Panc1 (cell line): ENCODE measurements at regions not wholly inside any gene's neighbourhood (a gene's known extent, or its start where the extent isn't known, plus 50 kb on each side); places are given as distances from the start of the nearest gene placed in this dataset.

Experiments
- ATAC-seq: fragments of 200-7000 bp; cut with Tn5 transposase; 2 replicates; pipeline ENCODE4 v1.9.1; 2020; ENCODE audit warnings: mild to moderate bottlenecking, moderate library complexity
- BruUV-seq: library from RNA; stranded (reverse); fragments of 400-500 nt; replicated peaks from 2 replicates; lab custom pipeline; 2021; lab: Mats Ljungman, UMichigan
- CTCF ChIA-PET: fragments of 300-600 bp; sonication (Branson Sonifier 250); formaldehyde crosslinking; loops from one replicate; lab custom pipeline; 2022; ENCODE audit warnings: antibody characterized with exemption; lab: Charles Lee
- POLR2A ChIA-PET: fragments of 300-600 bp; sonication (Branson Sonifier 250); formaldehyde crosslinking; loops from one replicate; lab custom pipeline; 2022; ENCODE audit warnings: antibody characterized with exemption; lab: Charles Lee
- DNase-seq: peaks from one replicate; pipeline ENCODE4 v3.0.0-alpha.2; 2010; ENCODE audit warnings: low read depth, low spot score
- H3K27ac ChIP-seq: 2 replicates; pipeline ENCODE4 v1.5.1; 2011; ENCODE audit warnings: mild to moderate bottlenecking, low read length, inconsistent platforms
- H3K27me3 ChIP-seq: fragments of 200-500 bp; sonication (Bioruptor generic); 2 replicates; pipeline ENCODE4 v1.6.0; 2014; ENCODE audit warnings: low read length, inconsistent platforms; ENCODE audit not compliant: control insufficient read depth, insufficient read depth
- H3K36me3 ChIP-seq: fragments of 200-500 bp; sonication (Bioruptor generic); 2 replicates; pipeline ENCODE4 v1.5.1; 2014; ENCODE audit warnings: inconsistent platforms, mild to moderate bottlenecking, low read length, moderate library complexity; ENCODE audit not compliant: control insufficient read depth, insufficient read depth
- H3K4me1 ChIP-seq: 2 replicates; pipeline ENCODE4 v1.5.1; 2011; ENCODE audit warnings: inconsistent platforms, mild to moderate bottlenecking, low read length, moderate library complexity; ENCODE audit not compliant: control insufficient read depth, insufficient read depth
- H3K4me3 ChIP-seq, 2 experiments: 2 replicates each; pipeline ENCODE4 v1.5.1; 2011 to 2012; ENCODE audit warnings: low read depth in 2 of 2, low read length in 2 of 2, mild to moderate bottlenecking in 2 of 2, inconsistent platforms in 1 of 2, moderate library complexity in 1 of 2
- H3K9me3 ChIP-seq: fragments of 200-500 bp; sonication (Bioruptor generic); 2 replicates; pipeline ENCODE4 v1.5.1; 2014; ENCODE audit warnings: low read depth, mild to moderate bottlenecking, inconsistent platforms, low read length, moderate library complexity; ENCODE audit not compliant: control insufficient read depth, insufficient read depth
- POLR2AphosphoS5 ChIP-seq: IDR thresholded peaks from 2 replicates; pipeline ENCODE4 v1.6.1; 2012; ENCODE audit warnings: mild to moderate bottlenecking, low read depth, low read length, moderate library complexity
- REST ChIP-seq, 2 experiments: IDR thresholded peaks; 2 replicates each; pipeline ENCODE4 v1.6.1; 2011 to 2012; ENCODE audit warnings: low read depth in 2 of 2, control low read depth in 1 of 2, low read length in 1 of 2, mild to moderate bottlenecking in 1 of 2, moderate library complexity in 1 of 2; ENCODE audit not compliant: insufficient read depth in 1 of 2
- SIN3A ChIP-seq: IDR thresholded peaks from 2 replicates; pipeline ENCODE4 v1.6.1; 2012; ENCODE audit warnings: low read depth, mild to moderate bottlenecking, low read length, moderate library complexity, borderline replicate concordance; ENCODE audit not compliant: insufficient read depth
- TCF7L2 ChIP-seq: IDR thresholded peaks from 2 replicates; pipeline ENCODE4 v1.6.1; 2011; ENCODE audit warnings: mild to moderate bottlenecking, low read depth, low read length, inconsistent platforms
- in situ Hi-C: cut with HindIII; loops from 2 replicates; pipeline ENCODE4 v1.10.0; 2016; ENCODE audit warnings: low sequenced_read_pairs, low pct_unique_long_range_greater_than_20kb
- intact Hi-C: fragments of 100-400 bp; cut with micrococcal nuclease; formaldehyde crosslinking; loops from one replicate; pipeline ENCODE4 v1.10.0; 2022; ENCODE audit not compliant: unreplicated experiment
- TF ChIP-seq, protein P1 (sequence below): fragments of 450-650 bp; IDR thresholded peaks from 2 replicates; pipeline ENCODE4 v1.5.1; 2017; ENCODE audit warnings: mild to moderate bottlenecking

- DNase-seq (no peak), ATAC-seq (no peak)
- TF ChIP-seq, protein P1, sequence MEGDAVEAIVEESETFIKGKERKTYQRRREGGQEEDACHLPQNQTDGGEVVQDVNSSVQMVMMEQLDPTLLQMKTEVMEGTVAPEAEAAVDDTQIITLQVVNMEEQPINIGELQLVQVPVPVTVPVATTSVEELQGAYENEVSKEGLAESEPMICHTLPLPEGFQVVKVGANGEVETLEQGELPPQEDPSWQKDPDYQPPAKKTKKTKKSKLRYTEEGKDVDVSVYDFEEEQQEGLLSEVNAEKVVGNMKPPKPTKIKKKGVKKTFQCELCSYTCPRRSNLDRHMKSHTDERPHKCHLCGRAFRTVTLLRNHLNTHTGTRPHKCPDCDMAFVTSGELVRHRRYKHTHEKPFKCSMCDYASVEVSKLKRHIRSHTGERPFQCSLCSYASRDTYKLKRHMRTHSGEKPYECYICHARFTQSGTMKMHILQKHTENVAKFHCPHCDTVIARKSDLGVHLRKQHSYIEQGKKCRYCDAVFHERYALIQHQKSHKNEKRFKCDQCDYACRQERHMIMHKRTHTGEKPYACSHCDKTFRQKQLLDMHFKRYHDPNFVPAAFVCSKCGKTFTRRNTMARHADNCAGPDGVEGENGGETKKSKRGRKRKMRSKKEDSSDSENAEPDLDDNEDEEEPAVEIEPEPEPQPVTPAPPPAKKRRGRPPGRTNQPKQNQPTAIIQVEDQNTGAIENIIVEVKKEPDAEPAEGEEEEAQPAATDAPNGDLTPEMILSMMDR: no peak
- TF ChIP-seq POLR2AphosphoS5 (no peak), TCF7L2 (no peak), SIN3A (no peak), REST (IDR thresholded peaks at IDR 0.05; ENCODE audit: insufficient read depth in 1 of 2, low read depth in 2 of 2, low read length in 1 of 2) (no peak)
- intact Hi-C loops (no loop called here), in situ Hi-C loops (no loop called here)
- BruUV-seq: no TSS peak
- Histone ChIP-seq H3K4me3 (no peak overlapping the region), H3K4me1 (no peaks in the 10 kb centered on the region), H3K9me3 (no peaks in the 10 kb centered on the region), H3K36me3 (no peaks in the 10 kb centered on the region), H3K27me3 (peaks cover 10% of the 10 kb centered on the region), H3K27ac (no peak overlapping the region)
- CTCF ChIA-PET: no interaction called here
- POLR2A ChIA-PET: no interaction called here
These were observed 149.2 kb upstream of the FOXD3 start for GRCh38 chr1:63173161-63173560.

DNA sequence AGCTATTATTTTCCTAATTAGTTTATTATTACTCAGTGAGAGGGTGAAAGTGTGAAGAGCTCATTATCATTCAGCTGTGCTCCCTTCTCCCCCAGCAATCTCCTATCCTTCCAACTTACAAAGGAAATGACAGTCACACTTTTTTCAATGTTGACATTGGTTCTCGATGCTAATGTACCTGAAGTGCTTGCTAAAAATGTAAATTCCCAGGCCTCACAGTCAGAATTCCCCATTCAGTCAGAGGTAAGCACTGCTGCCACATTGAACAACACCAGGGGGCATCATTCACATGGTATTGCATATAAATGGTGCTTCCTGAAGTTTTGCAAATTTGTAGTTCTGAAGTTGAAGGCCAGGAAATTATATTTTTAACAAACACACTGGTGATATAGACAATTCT, 132.7 kb upstream of the FOXD3 start:
- BruUV-seq: no TSS peak
- in situ Hi-C loops: no loop called here
- no peak for DNase-seq

More for the DNA sequence above, 132.7 kb upstream of the FOXD3 start:
- no peaks in the 10 kb centered on the region for H3K4me1 ChIP-seq
- ChIA-PET POLR2A (interaction anchor here (0.5 kb wide), 1 partner anchor 281 kb away, joined by 3 read pairs; no protein-coding TSS in a partner anchor), CTCF (no interaction called here)
- no peak overlapping the region for H3K27ac ChIP-seq
- intact Hi-C loops: no loop called here
- H3K27me3 ChIP-seq: 0 out of 2 replicates have a peak, but pooled peaks cover 3% of the 10 kb centered on the region
- no peak overlapping the region for H3K4me3 ChIP-seq
- TF ChIP-seq, protein P1: peak; percentile 38
- TF ChIP-seq TCF7L2: no peak
- H3K9me3 ChIP-seq: no peaks in the 10 kb centered on the region
- ATAC-seq: no peak
- H3K36me3 ChIP-seq: no peaks in the 10 kb centered on the region
